ENCODE measurements at regions not wholly inside any gene's neighbourhood (a gene's known extent, or its start where the extent isn't known, plus 50 kb on each side); places are given as distances from the start of the nearest gene placed in this dataset.

GRCh38 chr4:106476741-106477140 is 108.2 kb upstream of the GIMD1 start:
- no peaks in the 10 kb centered on the region; a peak in 1 of 5 replicates for H3K9me3 Mint-ChIP-seq
- TF ChIP-seq CTCF (conservative IDR thresholded peaks at IDR 0.05): no peak

More at GRCh38 chr4:106476741-106477140, 108.2 kb upstream of the GIMD1 start:
- Histone ChIP-seq H3K4me2 (ENCODE audit: insufficient read depth, insufficient read length, low read length) (no peak overlapping the region), H4K20me1 (ENCODE audit: control insufficient read depth, insufficient read depth, insufficient read length) (no peaks in the 10 kb centered on the region), H4K5ac (ENCODE audit: insufficient read length, low read depth, low read length) (no peak overlapping the region), H3K9ac (ENCODE audit: extremely low read depth, insufficient read length, low read length) (no peak overlapping the region), H2BK15ac (ENCODE audit: low read depth, low read length) (no peak overlapping the region), H4K91ac (ENCODE audit: insufficient read length, low read depth, low read length) (no peak overlapping the region), H3K79me1 (ENCODE audit: insufficient read depth, low read depth, low read length, poor library complexity, severe bottlenecking) (no peaks in the 10 kb centered on the region), H2BK12ac (ENCODE audit: insufficient read length, low read depth, low read length) (no peak overlapping the region), H3K4ac (ENCODE audit: low read depth, low read length) (no peak overlapping the region), H3K27me3 (ENCODE audit: insufficient read depth, low read length) (no peaks in the 10 kb centered on the region), H4K8ac (replicated peaks; ENCODE audit: insufficient read length, low read depth, low read length) (no peak overlapping the region), H3K23ac (ENCODE audit: insufficient read length, low read depth, low read length) (no peak overlapping the region), H3K79me2 (ENCODE audit: insufficient read depth, low read length) (no peaks in the 10 kb centered on the region), H3K14ac (ENCODE audit: insufficient read depth, low read length) (no peak overlapping the region), H3K4me1 (ENCODE audit: insufficient read depth, low read length) (no peaks in the 10 kb centered on the region), H2BK5ac (ENCODE audit: insufficient read length, low read length) (no peak overlapping the region), H3K56ac (ENCODE audit: insufficient read length, low read depth, low read length) (no peak overlapping the region), H3K23me2 (ENCODE audit: insufficient read length, low read depth, low read length, poor library complexity, severe bottlenecking) (no peaks in the 10 kb centered on the region), H3K18ac (ENCODE audit: insufficient read length, low read depth, low read length) (no peak overlapping the region), H2AFZ (ENCODE audit: low read length) (no peak overlapping the region), H3K27ac (ENCODE audit: insufficient read length, low read depth, low read length) (no peak overlapping the region), H3K9me3 (ENCODE audit: control insufficient read depth, low read depth, low read length) (no peaks in the 10 kb centered on the region), H2AK5ac (ENCODE audit: insufficient read length, low read length) (no peak overlapping the region), H3T11ph (ENCODE audit: low read length) (no peak overlapping the region), H2BK120ac (ENCODE audit: low read depth, low read length, poor library complexity, severe bottlenecking) (no peak overlapping the region), H2BK20ac (ENCODE audit: low read depth, low read length, poor library complexity, severe bottlenecking) (no peak overlapping the region)
- no CpG with 5 or more reads among the region's 1 CpG for WGBS (ENCODE audit: extremely low coverage, insufficient read length, low lambda C conversion rate)
- H3K27me3 Mint-ChIP-seq (ENCODE audit: low read depth): no peaks in the 10 kb centered on the region; the same call in 1 of the 2 replicates
- DNase-seq: no peak
- H3K36me3 Mint-ChIP-seq (ENCODE audit: insufficient read depth in 1 of 3, low read depth in 3 of 3): no peaks in the 10 kb centered on the region
- H3K27ac Mint-ChIP-seq: no peak overlapping the region
- no peaks in the 10 kb centered on the region for H3K4me1 Mint-ChIP-seq
- no peak overlapping the region for H3K4me3 Mint-ChIP-seq

Data from H9 (cell line).